ENCODE measurements at regions not wholly inside any gene's neighbourhood (a gene's known extent, or its start where the extent isn't known, plus 50 kb on each side); places are given as distances from the start of the nearest gene placed in this dataset.
"Not testable (repeated sequence)": the region's sequence is repeated elsewhere in the genome, so short reads cannot be mapped to it uniquely, and the experiment has no call there.

DNA sequence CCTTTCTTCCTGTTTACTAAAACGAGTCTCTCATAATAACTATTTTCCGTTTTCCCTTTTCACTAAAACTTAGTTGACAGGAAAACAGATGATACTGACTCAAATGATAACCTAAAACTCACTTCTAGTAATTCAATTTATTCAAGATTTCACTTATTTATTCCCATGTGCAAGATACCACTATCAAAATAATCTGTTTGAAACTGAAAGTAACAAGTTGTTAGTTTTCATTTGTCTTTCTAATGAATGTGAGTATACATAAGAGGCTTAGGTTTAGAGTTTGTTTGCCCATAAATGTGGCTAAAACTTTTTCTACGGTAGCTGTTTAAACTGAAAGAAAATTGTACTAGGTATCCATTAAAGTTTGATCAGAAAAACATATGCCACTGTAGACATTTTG is 314.9 kb upstream of the STEAP1 start:
- no peak for TF ChIP-seq CTCF (conservative IDR thresholded peaks at IDR 0.05; ENCODE audit: low read depth, low read length)
- H3K4me3 ChIP-seq (IDR thresholded peaks at IDR 0.05; ENCODE audit: insufficient read depth, low read depth, low read length): no peak overlapping the region

DNA sequence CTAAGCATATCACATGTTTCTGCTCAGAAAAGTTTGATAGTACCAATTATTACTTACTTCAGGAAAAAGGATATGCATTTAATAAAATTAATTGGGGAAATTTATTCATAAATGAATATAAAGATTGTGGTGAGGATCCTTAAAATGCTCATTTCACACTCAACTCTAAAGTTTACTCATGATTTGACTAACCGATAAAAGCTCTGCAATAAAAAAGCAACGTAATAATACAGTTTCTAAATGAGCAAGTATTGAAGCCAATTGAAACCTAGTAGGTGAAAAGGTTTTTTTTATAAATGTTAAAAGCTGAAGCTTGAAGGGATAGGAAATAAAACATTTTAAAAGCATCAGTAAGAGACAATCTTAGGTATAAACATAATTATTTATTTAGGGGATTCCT is 308.3 kb upstream of the STEAP1 start:
- Histone ChIP-seq H2AFZ (ENCODE audit: low read depth) (no peak overlapping the region), H3K27ac (no peak overlapping the region), H3K79me2 (ENCODE audit: insufficient read depth, low read depth) (no peaks in the 10 kb centered on the region), H3K4me3 (IDR thresholded peaks at IDR 0.05; ENCODE audit: insufficient read depth, low read depth, low read length) (no peak overlapping the region), H3K4me2 (no peak overlapping the region), H3K36me3 (ENCODE audit: insufficient read depth) (no peaks in the 10 kb centered on the region), H3K27me3 (ENCODE audit: insufficient read depth, low read depth) (no peaks in the 10 kb centered on the region), H3K9ac (no peak overlapping the region), H4K20me1 (ENCODE audit: insufficient read depth) (no peaks in the 10 kb centered on the region), H3K4me1 (ENCODE audit: low read depth, poor library complexity, severe bottlenecking) (no peaks in the 10 kb centered on the region)
- TF ChIP-seq CTCF (conservative IDR thresholded peaks at IDR 0.05; ENCODE audit: low read depth, low read length): no peak

More for the DNA sequence above, 314.9 kb upstream of the STEAP1 start:
- Histone ChIP-seq H3K27ac (peak overlapping the region; percentile 28), H3K27me3 (ENCODE audit: insufficient read depth, low read depth) (no peaks in the 10 kb centered on the region), H3K4me1 (ENCODE audit: low read depth, poor library complexity, severe bottlenecking) (peaks cover 13% of the 10 kb centered on the region), H2AFZ (ENCODE audit: low read depth) (peak overlapping the region; percentile 95), H3K79me2 (ENCODE audit: insufficient read depth, low read depth) (no peaks in the 10 kb centered on the region), H3K36me3 (ENCODE audit: insufficient read depth) (no peaks in the 10 kb centered on the region), H4K20me1 (ENCODE audit: insufficient read depth) (no peaks in the 10 kb centered on the region), H3K4me2 (peak overlapping the region; percentile 91), H3K9ac (peak overlapping the region; percentile 43; the same call in 1 of the 2 replicates)

DNA sequence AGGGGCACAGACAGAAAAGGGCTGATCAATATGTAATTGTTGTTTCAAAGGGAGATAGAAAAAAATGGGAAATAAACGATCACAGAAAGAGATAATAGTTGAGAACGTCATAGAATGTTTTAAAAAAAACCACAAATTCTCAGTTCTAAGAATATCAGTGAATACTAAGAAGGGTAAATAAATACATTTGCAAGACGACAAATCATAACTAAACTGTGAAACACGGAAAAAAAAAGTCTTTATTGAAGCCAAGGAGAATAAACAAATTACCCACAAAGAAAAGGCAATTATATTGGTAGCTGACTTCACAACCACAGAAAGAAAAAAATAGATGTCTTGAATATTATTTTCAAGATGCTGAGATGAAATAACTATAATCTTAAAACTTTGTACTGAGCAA is 305.2 kb upstream of the STEAP1 start:
- no peaks in the 10 kb centered on the region for H3K36me3 ChIP-seq (ENCODE audit: insufficient read depth)
- H3K4me1 ChIP-seq (ENCODE audit: low read depth, poor library complexity, severe bottlenecking): no peaks in the 10 kb centered on the region
- no peaks in the 10 kb centered on the region for H4K20me1 ChIP-seq (ENCODE audit: insufficient read depth)
- H3K79me2 ChIP-seq (ENCODE audit: insufficient read depth, low read depth): no peaks in the 10 kb centered on the region
- no peaks in the 10 kb centered on the region for H3K27me3 ChIP-seq (ENCODE audit: insufficient read depth, low read depth)
- no peak overlapping the region for H2AFZ ChIP-seq (ENCODE audit: low read depth)
- H3K27ac ChIP-seq: no peak overlapping the region
- no peak overlapping the region for H3K9ac ChIP-seq
- no peak overlapping the region for H3K4me2 ChIP-seq
- no peak for TF ChIP-seq CTCF (conservative IDR thresholded peaks at IDR 0.05; ENCODE audit: low read depth, low read length)
- H3K4me3 ChIP-seq (IDR thresholded peaks at IDR 0.05; ENCODE audit: insufficient read depth, low read depth, low read length): no peak overlapping the region

GRCh38 chr7:89857053-89857452 is 297.2 kb upstream of the STEAP1 start:
- H3K4me3 ChIP-seq (IDR thresholded peaks at IDR 0.05; ENCODE audit: insufficient read depth, low read depth, low read length); H3K27ac ChIP-seq; H3K9ac ChIP-seq; H2AFZ ChIP-seq (ENCODE audit: low read depth); H3K4me1 ChIP-seq (ENCODE audit: low read depth, poor library complexity, severe bottlenecking); H3K27me3 ChIP-seq (ENCODE audit: insufficient read depth, low read depth); H4K20me1 ChIP-seq (ENCODE audit: insufficient read depth); H3K79me2 ChIP-seq (ENCODE audit: insufficient read depth, low read depth); H3K4me2 ChIP-seq; H3K36me3 ChIP-seq (ENCODE audit: insufficient read depth): not testable (repeated sequence)

DNA sequence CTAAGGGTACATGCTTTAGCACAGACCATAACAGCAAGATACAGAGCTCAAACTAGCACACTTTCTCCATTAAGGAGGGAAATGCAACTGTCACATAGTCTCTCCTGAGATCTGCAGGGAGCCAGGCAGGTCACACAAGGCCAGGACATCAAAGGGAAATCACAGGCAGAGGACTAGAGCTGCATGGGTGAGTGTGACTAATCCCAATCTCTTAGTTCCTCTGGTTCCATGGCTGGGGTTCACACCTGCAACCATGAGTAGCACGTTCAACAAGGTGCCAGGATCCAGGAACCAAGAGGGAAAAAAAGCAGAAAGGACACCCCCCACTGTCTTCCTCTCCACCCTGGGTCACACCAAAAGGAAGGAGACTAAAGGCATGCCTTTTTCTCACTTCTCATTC is 296.5 kb upstream of the STEAP1 start:
- TF ChIP-seq CTCF (conservative IDR thresholded peaks at IDR 0.05; ENCODE audit: low read depth, low read length): no peak
- Histone ChIP-seq H2AFZ (ENCODE audit: low read depth) (no peak overlapping the region), H3K36me3 (ENCODE audit: insufficient read depth) (no peaks in the 10 kb centered on the region), H4K20me1 (ENCODE audit: insufficient read depth) (no peaks in the 10 kb centered on the region), H3K4me1 (ENCODE audit: low read depth, poor library complexity, severe bottlenecking) (no peaks in the 10 kb centered on the region), H3K4me3 (IDR thresholded peaks at IDR 0.05; ENCODE audit: insufficient read depth, low read depth, low read length) (no peak overlapping the region), H3K9ac (no peak overlapping the region), H3K27ac (no peak overlapping the region), H3K27me3 (ENCODE audit: insufficient read depth, low read depth) (no peaks in the 10 kb centered on the region), H3K79me2 (ENCODE audit: insufficient read depth, low read depth) (no peaks in the 10 kb centered on the region), H3K4me2 (no peak overlapping the region)
